HG02840 (cell line): ENCODE measurements at regions not wholly inside any gene's neighbourhood (a gene's known extent, or its start where the extent isn't known, plus 50 kb on each side); places are given as distances from the start of the nearest gene placed in this dataset.

Experiments
- ATAC-seq: cut with Tn5 transposase; IDR thresholded peaks from one replicate; pipeline ENCODE4 v1.9.1; 2021; ENCODE audit warnings: mild to moderate bottlenecking, moderate library complexity, moderate number of reproducible peaks; ENCODE audit not compliant: unreplicated experiment, low FRiP score

DNA sequence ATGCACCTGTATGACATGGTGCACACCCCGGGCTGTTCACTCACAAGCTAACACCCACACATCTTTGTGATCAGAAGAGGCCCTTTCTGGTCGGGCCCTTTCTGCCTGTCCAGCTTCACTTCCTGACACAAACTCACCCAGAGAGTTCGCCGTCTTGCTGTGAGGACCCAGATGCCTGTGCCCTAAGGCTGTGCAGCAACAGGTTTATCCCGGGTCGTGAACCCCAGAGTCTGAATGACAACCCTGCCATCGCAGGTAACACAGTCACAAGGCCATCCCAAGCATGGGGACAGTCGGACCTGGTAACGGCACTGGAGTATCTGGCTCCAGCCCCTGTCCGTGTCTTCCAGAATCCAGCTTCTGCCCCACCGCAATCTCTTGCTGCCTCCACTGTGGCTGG lies 235.1 kb downstream of the BUD13 start:
- no peak for ATAC-seq

DNA sequence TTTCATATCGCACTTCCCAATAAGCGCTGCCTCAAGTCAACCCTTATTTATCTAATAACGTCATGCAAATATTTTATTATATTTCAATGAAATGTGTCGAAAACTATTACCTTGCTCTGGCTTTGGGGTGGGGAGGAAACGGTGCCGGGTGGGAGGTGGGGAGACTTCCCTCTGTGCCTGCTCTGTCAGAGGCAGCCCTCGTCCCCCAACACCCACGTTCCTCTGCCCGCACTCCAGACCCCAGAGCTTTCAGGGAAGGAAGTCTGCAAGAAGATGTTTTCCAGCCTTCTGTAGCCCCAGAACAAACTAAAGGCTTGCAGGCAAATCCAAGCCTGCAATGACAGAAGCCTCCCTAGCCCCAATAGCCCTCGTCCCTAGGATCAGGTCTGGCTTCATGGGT lies 235.7 kb downstream of the BUD13 start:
- ATAC-seq = no peak

DNA sequence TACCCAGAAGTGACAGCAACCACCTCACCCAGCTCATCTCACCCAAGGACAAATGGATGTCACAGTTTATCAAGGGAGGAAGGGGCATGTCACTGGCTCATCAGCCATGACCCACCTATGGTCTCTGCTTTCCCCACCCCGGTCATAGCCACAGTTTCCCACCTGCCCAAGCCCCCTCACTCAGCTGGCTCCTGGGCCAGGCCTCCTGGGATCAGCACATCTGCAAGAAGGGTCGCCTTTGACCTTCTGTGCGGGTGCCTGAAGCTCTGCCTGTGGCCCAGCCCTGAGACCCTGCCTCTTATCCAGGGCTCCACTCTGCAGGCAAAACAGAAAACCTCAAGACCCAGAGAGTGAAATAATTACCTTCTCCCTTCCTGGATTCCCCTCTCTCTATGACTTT lies 236.4 kb downstream of the BUD13 start:
- ATAC-seq = no peak

- no peak for ATAC-seq
These were observed 236.8 kb downstream of the BUD13 start for GRCh38 chr11:116535994-116536393.

DNA sequence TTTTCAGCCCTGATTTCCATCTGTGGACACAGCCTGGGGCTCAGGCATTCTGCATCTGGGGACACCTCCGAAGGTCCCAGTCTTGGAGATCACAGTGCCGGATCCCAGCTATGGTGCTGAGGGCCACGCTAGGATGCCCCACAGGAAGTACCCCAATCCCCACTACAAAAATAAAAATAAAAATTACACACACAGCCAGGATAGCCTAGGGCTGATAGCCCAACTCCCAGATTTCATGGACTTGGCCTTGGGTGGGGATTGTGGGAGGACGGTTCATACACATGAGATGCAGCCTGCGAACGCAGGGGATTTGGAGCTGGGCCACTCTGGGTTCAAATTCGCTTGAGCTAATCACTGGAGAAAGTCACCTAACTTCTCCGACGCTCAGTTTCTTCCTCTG lies 237.7 kb downstream of the BUD13 start:
- ATAC-seq = no peak

- no peak for ATAC-seq
These were observed 238.4 kb downstream of the BUD13 start for GRCh38 chr11:116534270-116534975.

- ATAC-seq = no peak
These were observed 239.5 kb downstream of the BUD13 start for GRCh38 chr11:116533186-116533825.

DNA sequence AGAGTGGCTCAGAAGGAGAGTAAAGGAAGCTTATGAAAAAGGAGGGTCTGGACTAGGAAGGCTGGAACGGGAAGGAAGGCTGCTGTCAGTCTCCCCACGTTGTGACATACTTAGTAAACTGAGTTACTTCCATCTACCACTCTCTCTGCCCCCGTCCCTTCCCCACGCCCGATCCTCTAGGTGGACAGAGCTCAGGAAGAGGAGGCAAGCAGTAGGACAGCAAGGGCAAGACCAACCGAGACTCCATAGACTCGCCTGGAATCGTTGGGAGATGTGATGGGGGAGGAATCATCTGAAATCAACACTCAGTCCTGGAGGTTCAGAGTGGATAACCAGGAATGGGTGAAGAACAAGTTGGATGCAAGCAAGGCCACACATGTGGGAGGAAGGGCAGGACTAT lies 240.7 kb downstream of the BUD13 start:
- ATAC-seq = no peak

DNA sequence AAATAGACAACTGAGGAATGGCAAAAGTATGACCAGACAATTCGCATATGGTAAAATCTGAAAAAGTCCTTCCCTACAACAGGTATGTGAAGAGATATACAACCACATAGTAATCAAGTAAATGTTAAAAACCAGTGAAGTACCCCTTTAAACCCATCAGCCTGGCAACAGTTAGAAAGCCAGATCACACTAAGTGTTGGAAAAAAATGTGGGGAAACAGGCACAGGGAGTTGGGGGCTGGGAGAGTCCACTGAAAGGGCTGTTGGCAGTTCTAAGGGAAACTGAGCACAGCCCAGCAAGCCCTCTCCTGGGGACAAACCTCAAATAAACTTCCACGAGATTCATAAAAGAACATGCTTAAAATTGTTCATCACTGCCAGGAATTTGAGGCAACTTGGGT lies 242.1 kb downstream of the BUD13 start:
- no peak for ATAC-seq

DNA sequence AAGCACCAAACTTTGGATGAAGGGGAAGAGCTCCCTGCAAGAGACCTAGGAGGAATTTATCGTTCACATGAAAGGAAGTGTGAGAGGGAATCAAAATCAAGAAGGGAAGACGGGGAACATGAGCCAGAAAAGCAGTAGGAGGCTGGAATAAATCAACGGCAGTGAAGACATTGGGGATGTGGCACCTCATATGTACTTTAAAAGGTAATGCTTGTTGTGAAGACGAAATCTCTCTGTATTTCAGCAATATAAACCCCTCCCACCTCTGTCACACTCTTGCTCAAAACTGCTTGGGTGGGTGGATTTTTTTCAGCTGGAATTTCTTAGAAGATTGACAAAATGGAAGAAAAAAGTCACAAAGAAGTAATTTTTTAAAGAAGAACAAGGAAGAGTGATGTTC lies 243.5 kb downstream of the BUD13 start:
- no peak for ATAC-seq

DNA sequence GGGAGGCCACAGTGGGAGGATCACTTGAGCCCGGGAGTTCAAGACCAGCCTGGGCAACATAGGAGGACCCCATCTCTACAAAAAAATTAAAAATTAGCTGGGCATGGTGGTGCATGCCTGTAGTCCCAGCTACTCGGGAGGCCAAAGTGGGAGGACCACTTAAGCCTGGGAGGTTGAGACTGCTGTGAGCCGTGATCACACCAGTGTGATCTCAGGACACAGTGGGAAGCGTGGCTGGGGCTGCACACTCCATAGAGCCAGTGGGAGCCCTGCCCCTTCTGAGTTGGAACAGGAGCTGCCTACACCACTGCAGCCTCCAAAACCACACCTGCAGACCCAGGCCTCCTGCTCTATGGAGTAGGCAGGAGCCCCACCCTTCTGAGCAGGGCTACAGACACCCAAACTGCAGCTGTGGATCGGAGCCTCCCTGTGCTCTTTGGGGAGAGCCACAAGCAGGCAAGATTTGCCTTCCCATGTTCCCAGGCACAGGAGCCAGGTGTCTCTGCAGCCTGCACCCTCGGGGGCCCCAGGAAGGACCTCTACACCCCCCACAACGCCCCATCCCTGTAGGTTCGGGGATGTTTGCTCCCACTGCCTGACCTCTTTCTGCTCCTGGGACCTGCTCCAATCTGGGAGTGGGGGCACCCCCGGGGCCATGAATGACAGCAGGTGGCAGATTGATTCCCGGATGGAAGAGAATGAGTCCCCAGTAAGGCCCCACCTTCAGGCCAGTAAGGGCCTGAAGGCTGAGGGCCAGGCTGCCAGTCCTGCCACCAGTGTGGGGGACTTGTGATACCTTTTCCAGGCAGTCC lies 245.4 kb downstream of the BUD13 start:
- no peak for ATAC-seq

GRCh38 chr11:116525961-116526495 lies 246.8 kb downstream of the BUD13 start:
- ATAC-seq = no peak

DNA sequence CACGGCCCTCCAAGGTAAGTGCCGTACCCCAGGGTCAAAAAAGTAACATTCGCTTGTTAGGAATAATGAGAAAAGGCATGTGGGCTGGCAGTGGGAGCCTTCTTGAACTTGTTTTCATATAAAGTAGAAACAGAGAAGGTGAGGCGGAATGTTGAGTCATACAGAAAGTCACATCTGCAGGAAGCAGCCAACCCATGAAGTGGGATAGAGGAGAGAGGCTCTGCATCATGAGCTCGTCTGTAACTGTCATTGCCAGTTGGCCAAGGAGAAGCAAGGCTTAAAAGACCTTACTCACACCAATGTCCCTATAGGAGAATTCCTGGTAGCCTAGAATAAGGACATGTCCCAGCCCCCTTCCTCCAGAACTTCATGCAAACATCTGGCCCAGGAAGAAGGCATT lies 253.3 kb downstream of the BUD13 start:
- no peak for ATAC-seq

GRCh38 chr11:116518141-116518540 lies 254.6 kb downstream of the BUD13 start:
- ATAC-seq = no peak

DNA sequence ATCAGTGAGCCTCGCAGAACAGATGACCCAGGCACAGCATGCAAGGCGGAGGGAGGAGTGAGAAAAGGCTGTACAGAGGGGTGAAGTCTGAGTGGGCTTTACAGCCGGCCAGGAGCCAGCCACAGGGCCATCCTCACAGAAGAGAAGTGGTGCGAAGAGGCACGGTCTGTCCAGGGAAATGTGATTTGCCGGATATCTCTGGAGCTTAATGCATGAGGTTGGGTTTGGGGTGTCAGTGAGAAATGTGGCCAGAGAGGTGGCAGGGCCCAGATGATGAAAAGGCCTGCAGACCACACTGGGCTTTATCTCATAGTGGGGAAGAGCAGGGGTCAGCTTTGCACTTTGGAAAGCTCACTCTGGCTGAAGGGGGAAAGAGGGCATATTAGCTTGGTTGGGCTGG lies 255.2 kb downstream of the BUD13 start:
- no peak for ATAC-seq

- ATAC-seq = no peak
These were observed 255.7 kb downstream of the BUD13 start for GRCh38 chr11:116517077-116517476.

DNA sequence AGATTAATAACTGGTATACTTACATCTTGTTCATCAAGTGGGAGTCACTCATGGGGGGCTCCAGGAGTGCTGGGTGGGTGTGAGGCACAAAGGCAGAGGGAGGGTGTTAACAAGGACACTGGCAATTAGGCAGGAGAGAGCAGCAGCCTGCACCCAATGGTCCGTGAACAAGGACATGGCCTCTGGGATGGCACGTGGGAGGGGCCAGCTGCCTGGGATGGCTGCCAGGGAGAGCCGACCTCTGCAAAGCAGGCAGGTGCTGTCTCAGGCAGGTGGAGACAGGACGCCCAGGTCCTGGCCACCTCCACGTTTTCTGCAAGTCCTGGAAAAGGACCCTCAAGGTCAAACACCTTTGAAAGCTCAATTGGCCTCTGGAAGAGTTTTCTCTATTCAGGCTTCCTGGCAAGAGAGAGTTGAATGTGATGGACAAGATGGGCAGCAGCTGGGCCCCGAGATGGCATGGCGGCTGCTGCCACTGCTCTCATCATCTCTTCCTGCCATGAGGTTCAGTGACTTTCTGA lies 257.1 kb downstream of the BUD13 start:
- no peak for ATAC-seq

GRCh38 chr11:116513894-116514293 lies 258.9 kb downstream of the BUD13 start:
- no peak for ATAC-seq

DNA sequence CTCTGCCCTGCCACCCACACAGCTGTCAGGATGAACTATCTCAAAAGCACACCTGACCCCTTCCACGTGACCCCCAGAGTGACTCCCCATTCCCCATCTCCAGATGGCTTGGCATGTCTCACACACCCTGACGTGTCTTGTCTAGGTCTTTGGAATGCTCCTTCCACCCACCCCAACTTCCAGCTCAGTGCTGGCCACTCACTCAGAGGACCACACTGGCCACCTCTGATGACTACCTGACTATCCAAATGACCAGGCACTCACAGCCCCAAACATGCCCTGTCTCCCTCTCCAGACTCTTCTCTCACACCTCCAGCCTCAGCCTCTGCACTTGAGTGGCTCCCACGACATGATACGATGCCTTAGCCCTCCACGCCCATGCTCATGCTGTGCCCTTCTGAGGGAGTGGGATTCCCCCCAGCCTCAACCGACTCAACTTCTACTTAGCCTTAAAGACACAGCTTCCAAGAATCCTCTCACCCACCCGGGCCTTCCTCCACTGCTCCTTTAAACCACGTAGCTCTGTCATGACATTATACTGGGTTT lies 259.4 kb downstream of the BUD13 start:
- no peak for ATAC-seq

DNA sequence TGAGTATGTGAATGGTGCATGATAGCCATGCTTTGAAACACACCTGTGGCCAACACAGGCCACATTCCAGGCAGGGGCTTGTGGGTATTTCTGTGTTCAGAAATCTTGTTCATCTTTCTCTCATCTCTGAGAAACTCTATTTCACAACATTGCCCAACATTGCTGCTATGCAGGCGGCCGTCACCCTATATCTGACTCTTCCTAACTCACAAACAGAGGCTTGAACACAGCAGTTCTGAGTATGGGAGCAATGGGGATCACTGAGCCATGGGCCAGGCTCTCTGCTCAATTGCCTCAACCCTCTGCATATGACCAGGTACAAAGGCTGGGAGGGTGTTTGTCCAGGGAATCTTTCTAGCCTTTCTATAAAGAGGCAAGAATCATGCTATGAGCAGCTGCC lies 259.9 kb downstream of the BUD13 start:
- no peak for ATAC-seq

DNA sequence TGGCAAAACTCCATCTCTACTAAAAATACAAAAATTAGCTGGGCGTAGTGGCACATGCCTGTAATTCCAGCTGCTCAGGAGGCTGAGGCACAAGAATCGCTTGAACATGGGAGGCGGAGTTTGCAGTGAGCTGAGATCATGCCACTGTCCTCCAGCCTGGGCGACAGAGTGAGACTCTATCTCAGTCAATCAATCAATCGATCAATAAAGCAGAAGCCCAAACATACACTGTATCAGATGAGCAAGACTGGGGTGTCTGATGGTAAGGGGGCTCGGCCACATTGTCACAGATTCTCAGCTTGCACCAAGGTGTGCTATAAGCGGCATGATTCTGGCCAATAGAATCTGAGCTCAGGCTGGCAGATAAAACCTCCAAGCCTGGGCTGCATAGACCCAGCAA lies 261.1 kb downstream of the BUD13 start:
- ATAC-seq = no peak
